ENCODE measurements at regions not wholly inside any gene's neighbourhood (a gene's known extent, or its start where the extent isn't known, plus 50 kb on each side); places are given as distances from the start of the nearest gene placed in this dataset.

DNA sequence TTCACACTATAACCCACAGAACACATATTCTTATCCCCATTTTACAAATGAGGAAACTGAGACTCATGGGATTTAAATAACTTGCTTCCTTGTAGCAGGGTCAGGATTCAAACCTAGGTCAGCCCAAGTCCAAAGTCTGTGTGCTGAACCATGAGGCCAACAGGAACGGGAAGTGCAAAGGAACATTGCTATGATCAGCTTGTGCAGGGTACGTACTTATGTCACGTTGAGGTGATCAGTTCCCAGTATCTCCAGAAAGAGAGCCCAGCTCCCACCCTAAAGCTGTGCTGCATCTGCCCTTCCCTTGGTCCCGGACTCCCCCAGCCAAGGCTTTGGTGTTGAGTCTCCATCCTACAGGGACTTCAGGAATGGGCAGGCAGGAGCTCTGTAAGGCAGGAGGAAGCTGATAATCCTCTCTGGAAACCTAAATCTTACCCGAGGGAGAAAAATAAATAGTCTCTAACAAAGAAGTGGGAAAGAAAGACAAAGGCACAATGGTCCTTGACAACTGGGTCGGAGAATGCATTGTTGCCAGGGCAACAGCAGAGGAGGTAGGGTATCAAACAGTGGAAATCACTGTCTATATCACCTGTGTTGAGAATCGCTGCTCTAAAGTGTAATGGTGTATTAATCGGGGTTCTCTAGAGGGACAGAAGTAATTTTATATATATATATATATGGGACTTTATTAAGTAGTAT is 82.5 kb upstream of the FICD start:
- TF ChIP-seq, protein P1, sequence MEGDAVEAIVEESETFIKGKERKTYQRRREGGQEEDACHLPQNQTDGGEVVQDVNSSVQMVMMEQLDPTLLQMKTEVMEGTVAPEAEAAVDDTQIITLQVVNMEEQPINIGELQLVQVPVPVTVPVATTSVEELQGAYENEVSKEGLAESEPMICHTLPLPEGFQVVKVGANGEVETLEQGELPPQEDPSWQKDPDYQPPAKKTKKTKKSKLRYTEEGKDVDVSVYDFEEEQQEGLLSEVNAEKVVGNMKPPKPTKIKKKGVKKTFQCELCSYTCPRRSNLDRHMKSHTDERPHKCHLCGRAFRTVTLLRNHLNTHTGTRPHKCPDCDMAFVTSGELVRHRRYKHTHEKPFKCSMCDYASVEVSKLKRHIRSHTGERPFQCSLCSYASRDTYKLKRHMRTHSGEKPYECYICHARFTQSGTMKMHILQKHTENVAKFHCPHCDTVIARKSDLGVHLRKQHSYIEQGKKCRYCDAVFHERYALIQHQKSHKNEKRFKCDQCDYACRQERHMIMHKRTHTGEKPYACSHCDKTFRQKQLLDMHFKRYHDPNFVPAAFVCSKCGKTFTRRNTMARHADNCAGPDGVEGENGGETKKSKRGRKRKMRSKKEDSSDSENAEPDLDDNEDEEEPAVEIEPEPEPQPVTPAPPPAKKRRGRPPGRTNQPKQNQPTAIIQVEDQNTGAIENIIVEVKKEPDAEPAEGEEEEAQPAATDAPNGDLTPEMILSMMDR (IDR thresholded peaks at IDR 0.05; ENCODE audit: insufficient read depth, low read length): no peak
- TF ChIP-seq SPI1 (IDR thresholded peaks at IDR 0.05; ENCODE audit: borderline replicate concordance, low read depth): no peak

Data from HL-60 (cell line).